GM18498 (cell line): ENCODE measurements at regions not wholly inside any gene's neighbourhood (a gene's known extent, or its start where the extent isn't known, plus 50 kb on each side); places are given as distances from the start of the nearest gene placed in this dataset.
"Not testable (repeated sequence)": the region's sequence is repeated elsewhere in the genome, so short reads cannot be mapped to it uniquely, and the experiment has no call there.

Source experiments
- ATAC-seq: cut with Tn5 transposase; IDR thresholded peaks from one replicate; pipeline ENCODE4 v1.9.1; 2021; ENCODE audit warnings: mild to moderate bottlenecking, moderate library complexity; ENCODE audit not compliant: unreplicated experiment

GRCh38 chr10:43843321-43844101 is 194.8 kb upstream of the ZNF32 start:
- ATAC-seq = no peak

- no peak for ATAC-seq
Observed at GRCh38 chr10:43842496-43842895, 193.8 kb upstream of the ZNF32 start.

GRCh38 chr10:43842072-43842471 is 193.4 kb upstream of the ZNF32 start:
- ATAC-seq = no peak

- ATAC-seq = no peak
Observed at GRCh38 chr10:43839973-43840372, 191.3 kb upstream of the ZNF32 start.

GRCh38 chr10:43834751-43835150 is 186.1 kb upstream of the ZNF32 start:
- ATAC-seq = not testable (repeated sequence)

- no peak for ATAC-seq
Observed at GRCh38 chr10:43827853-43828252, 179.2 kb upstream of the ZNF32 start.

GRCh38 chr10:43825984-43826383 is 177.3 kb upstream of the ZNF32 start:
- ATAC-seq = no peak

GRCh38 chr10:43825421-43825820 is 176.7 kb upstream of the ZNF32 start:
- ATAC-seq = no peak

GRCh38 chr10:43824934-43825333 is 176.3 kb upstream of the ZNF32 start:
- no peak for ATAC-seq

GRCh38 chr10:43822631-43823580 is 174.2 kb upstream of the ZNF32 start:
- ATAC-seq = no peak

- ATAC-seq = no peak
Observed at GRCh38 chr10:43821103-43821502, 172.4 kb upstream of the ZNF32 start.

GRCh38 chr10:43820663-43821062 is 172.0 kb upstream of the ZNF32 start:
- no peak for ATAC-seq

- ATAC-seq = no peak
Observed at GRCh38 chr10:43819464-43820230, 171.0 kb upstream of the ZNF32 start.

GRCh38 chr10:43818687-43819086 is 170.0 kb upstream of the ZNF32 start:
- ATAC-seq = no peak

- ATAC-seq = no peak
Observed at GRCh38 chr10:43817368-43817767, 168.7 kb upstream of the ZNF32 start.

GRCh38 chr10:43816351-43817321 is 168.0 kb upstream of the ZNF32 start:
- ATAC-seq = peak; percentile 99

GRCh38 chr10:43815181-43815885 is 166.7 kb upstream of the ZNF32 start:
- ATAC-seq = no peak

- ATAC-seq = no peak
Observed at GRCh38 chr10:43814663-43815062, 166.0 kb upstream of the ZNF32 start.

- no peak for ATAC-seq
Observed at GRCh38 chr10:43811871-43812270, 163.2 kb upstream of the ZNF32 start.
